ENCODE measurements at regions not wholly inside any gene's neighbourhood (a gene's known extent, or its start where the extent isn't known, plus 50 kb on each side); places are given as distances from the start of the nearest gene placed in this dataset.

DNA sequence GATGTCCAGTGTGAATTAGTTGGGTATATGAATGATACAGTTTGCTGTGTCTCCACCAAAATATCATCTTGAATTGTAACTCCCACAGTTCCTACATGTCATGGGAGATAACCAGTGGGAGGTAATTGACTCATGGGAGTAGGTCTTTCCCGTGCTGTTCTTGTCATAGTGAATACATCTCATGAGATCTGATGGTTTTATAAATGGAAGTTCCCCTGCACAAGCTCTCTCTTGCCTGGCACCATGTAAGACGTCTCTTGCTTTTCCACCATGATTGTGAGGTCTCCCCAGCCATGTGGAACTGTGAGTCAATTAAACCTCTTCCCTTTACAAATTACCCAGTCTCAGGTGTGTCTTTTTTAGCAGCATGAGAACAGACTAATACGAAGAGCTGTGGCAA, 223.0 kb downstream of the AJAP1 start:
- Histone ChIP-seq H3K4ac (ENCODE audit: low read length) (no peak overlapping the region), H3K27me3 (ENCODE audit: control insufficient read depth in 3 of 3, insufficient read depth in 3 of 3, low read depth in 1 of 3, low read length in 3 of 3) (no peaks in the 10 kb centered on the region), H4K91ac (ENCODE audit: low read depth, low read length, poor library complexity) (no peak overlapping the region), H3K14ac (ENCODE audit: low read length) (no peak overlapping the region), H3K4me1 (ENCODE audit: control insufficient read depth in 2 of 2, insufficient read depth in 1 of 2, low read depth in 1 of 2, low read length in 2 of 2) (peaks cover 0 to 2% of the 10 kb centered on the region in 2 donors), H2AK5ac (ENCODE audit: low read depth, low read length) (no peak overlapping the region), H3K4me3 (ENCODE audit: low read length in 2 of 2) (no peak overlapping the region), H3K4me2 (ENCODE audit: insufficient read depth, low read length, poor library complexity, severe bottlenecking) (no peak overlapping the region), H2BK120ac (ENCODE audit: low read depth, low read length) (no peak overlapping the region), H3K9ac (ENCODE audit: low read depth, low read length, poor library complexity) (no peak overlapping the region), H3K27ac (replicated peaks; ENCODE audit: low read length) (no peak overlapping the region), H2BK12ac (ENCODE audit: low read length) (no peak overlapping the region), H2BK15ac (ENCODE audit: low read length) (no peak overlapping the region), H2AFZ (ENCODE audit: low read length) (no peak overlapping the region), H2BK5ac (ENCODE audit: low read length) (no peak overlapping the region), H4K8ac (ENCODE audit: low read depth, low read length) (no peak overlapping the region), H3K23ac (ENCODE audit: low read depth, low read length, poor library complexity) (no peak overlapping the region), H3K18ac (ENCODE audit: low read length) (no peak overlapping the region), H3K79me1 (ENCODE audit: low read depth, low read length) (no peaks in the 10 kb centered on the region), H3K36me3 (replicated peaks in 1 of 2; ENCODE audit: control insufficient read depth in 2 of 2, insufficient read depth in 2 of 2, low read length in 2 of 2) (no peaks in the 10 kb centered on the region), H3K9me3 (replicated peaks in 1 of 2; ENCODE audit: control insufficient read depth in 2 of 2, insufficient read depth in 1 of 2, low read depth in 1 of 2, low read length in 2 of 2) (no peaks in the 10 kb centered on the region)
- DNase-seq (ENCODE audit: low spot score): no peak
- no CpG with 5 or more reads among the region's 3 CpGs for WGBS, 2 donors (ENCODE audit: extremely low coverage in 2 of 2, insufficient read length in 2 of 2, insufficient replicate concordance in 1 of 2)

DNA sequence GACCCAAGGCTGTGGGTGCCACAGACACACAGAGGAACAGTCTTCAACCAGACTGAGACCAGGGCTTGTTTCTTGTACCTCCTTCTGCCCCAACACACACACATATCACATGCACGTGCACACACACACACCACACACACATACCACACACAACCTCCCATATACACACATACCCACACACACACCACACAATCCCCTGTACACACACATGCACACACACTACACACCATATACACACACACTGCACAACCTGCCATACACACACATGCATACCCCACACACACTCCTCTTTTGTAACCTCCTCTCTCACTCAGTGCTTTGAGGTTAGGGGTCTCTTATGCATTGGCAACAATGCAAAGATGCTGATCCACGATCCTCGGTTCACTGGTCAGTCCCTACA, 217.0 kb downstream of the AJAP1 start:
- Histone ChIP-seq H3K27me3 (ENCODE audit: control insufficient read depth in 3 of 3, insufficient read depth in 3 of 3, low read depth in 1 of 3, low read length in 3 of 3) (no peaks in the 10 kb centered on the region), H3K4me3 (ENCODE audit: low read length in 2 of 2) (peak overlapping the region in 1 of 2 donors; percentile 11), H3K18ac (ENCODE audit: low read length) (no peak overlapping the region), H3K9me3 (replicated peaks in 1 of 2; ENCODE audit: control insufficient read depth in 2 of 2, insufficient read depth in 1 of 2, low read depth in 1 of 2, low read length in 2 of 2) (peaks cover 0 to 3% of the 10 kb centered on the region in 2 donors), H4K8ac (ENCODE audit: low read depth, low read length) (no peak overlapping the region), H2BK120ac (ENCODE audit: low read depth, low read length) (no peak overlapping the region), H3K36me3 (replicated peaks in 1 of 2; ENCODE audit: control insufficient read depth in 2 of 2, insufficient read depth in 2 of 2, low read length in 2 of 2) (no peaks in the 10 kb centered on the region), H3K4me2 (ENCODE audit: insufficient read depth, low read length, poor library complexity, severe bottlenecking) (no peak overlapping the region), H2AK5ac (ENCODE audit: low read depth, low read length) (no peak overlapping the region), H2AFZ (ENCODE audit: low read length) (no peak overlapping the region), H3K4me1 (ENCODE audit: control insufficient read depth in 2 of 2, insufficient read depth in 1 of 2, low read depth in 1 of 2, low read length in 2 of 2) (no peaks in the 10 kb centered on the region), H3K4ac (ENCODE audit: low read length) (no peak overlapping the region), H2BK12ac (ENCODE audit: low read length) (no peak overlapping the region), H3K27ac (replicated peaks; ENCODE audit: low read length) (no peak overlapping the region), H2BK5ac (ENCODE audit: low read length) (no peak overlapping the region), H2BK15ac (ENCODE audit: low read length) (no peak overlapping the region), H3K14ac (ENCODE audit: low read length) (no peak overlapping the region), H4K91ac (ENCODE audit: low read depth, low read length, poor library complexity) (no peak overlapping the region), H3K23ac (ENCODE audit: low read depth, low read length, poor library complexity) (no peak overlapping the region), H3K79me1 (ENCODE audit: low read depth, low read length) (no peaks in the 10 kb centered on the region), H3K9ac (ENCODE audit: low read depth, low read length, poor library complexity) (no peak overlapping the region)
- no CpG with 5 or more reads among the region's 3 CpGs for WGBS, 2 donors (ENCODE audit: extremely low coverage in 2 of 2, insufficient read length in 2 of 2, insufficient replicate concordance in 1 of 2)
- no peak for DNase-seq (ENCODE audit: low spot score)

DNA sequence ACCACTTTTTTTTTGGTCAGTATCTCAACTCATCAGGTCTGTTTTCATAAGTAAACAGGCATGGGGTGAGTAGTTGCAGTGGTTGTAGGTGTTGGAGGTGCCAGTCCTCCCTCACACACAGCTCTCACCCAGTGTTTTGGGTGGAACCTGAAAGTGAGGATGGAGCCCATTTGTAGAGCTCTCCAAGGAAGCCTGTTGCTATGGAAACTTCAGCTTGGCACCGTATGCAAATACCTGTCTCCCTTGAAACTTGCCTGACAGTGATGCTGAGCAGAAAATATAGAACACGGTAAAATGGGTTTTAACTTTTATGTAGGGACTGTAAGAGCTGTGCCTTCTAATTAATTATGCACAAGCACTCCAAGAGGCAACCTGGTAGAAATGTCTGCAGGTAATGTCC, 214.1 kb downstream of the AJAP1 start:
- no peak overlapping the region for H2BK12ac ChIP-seq (ENCODE audit: low read length)
- H3K4me1 ChIP-seq (ENCODE audit: control insufficient read depth in 2 of 2, insufficient read depth in 1 of 2, low read depth in 1 of 2, low read length in 2 of 2): no peaks in the 10 kb centered on the region
- no peak overlapping the region for H2BK120ac ChIP-seq (ENCODE audit: low read depth, low read length)
- WGBS, 2 donors (ENCODE audit: extremely low coverage in 2 of 2, insufficient read length in 2 of 2, insufficient replicate concordance in 1 of 2): no CpG with 5 or more reads among the region's 2 CpGs
- H4K91ac ChIP-seq (ENCODE audit: low read depth, low read length, poor library complexity): no peak overlapping the region
- no peak overlapping the region for H3K18ac ChIP-seq (ENCODE audit: low read length)
- no peak for DNase-seq (ENCODE audit: low spot score)
- no peak overlapping the region for H3K4me2 ChIP-seq (ENCODE audit: insufficient read depth, low read length, poor library complexity, severe bottlenecking)
- peaks cover 0 to 3% of the 10 kb centered on the region in 2 donors for H3K9me3 ChIP-seq (replicated peaks in 1 of 2; ENCODE audit: control insufficient read depth in 2 of 2, insufficient read depth in 1 of 2, low read depth in 1 of 2, low read length in 2 of 2)
- no peaks in the 10 kb centered on the region for H3K27me3 ChIP-seq (ENCODE audit: control insufficient read depth in 3 of 3, insufficient read depth in 3 of 3, low read depth in 1 of 3, low read length in 3 of 3)
- no peak overlapping the region for H4K8ac ChIP-seq (ENCODE audit: low read depth, low read length)
- H2AFZ ChIP-seq (ENCODE audit: low read length): no peak overlapping the region
- H3K9ac ChIP-seq (ENCODE audit: low read depth, low read length, poor library complexity): no peak overlapping the region
- no peak overlapping the region for H3K23ac ChIP-seq (ENCODE audit: low read depth, low read length, poor library complexity)
- H2BK15ac ChIP-seq (ENCODE audit: low read length): no peak overlapping the region
- H2AK5ac ChIP-seq (ENCODE audit: low read depth, low read length): no peak overlapping the region
- no peaks in the 10 kb centered on the region for H3K79me1 ChIP-seq (ENCODE audit: low read depth, low read length)
- no peak overlapping the region for H3K14ac ChIP-seq (ENCODE audit: low read length)
- H3K27ac ChIP-seq (replicated peaks; ENCODE audit: low read length): no peak overlapping the region
- H3K4me3 ChIP-seq (ENCODE audit: low read length in 2 of 2): no peak overlapping the region
- H3K36me3 ChIP-seq (replicated peaks in 1 of 2; ENCODE audit: control insufficient read depth in 2 of 2, insufficient read depth in 2 of 2, low read length in 2 of 2): no peaks in the 10 kb centered on the region
- no peak overlapping the region for H2BK5ac ChIP-seq (ENCODE audit: low read length)
- H3K4ac ChIP-seq (ENCODE audit: low read length): no peak overlapping the region

GRCh38 chr1:4856396-4856795, 202.0 kb downstream of the AJAP1 start:
- Histone ChIP-seq H3K4me3 (ENCODE audit: low read length in 2 of 2) (no peak overlapping the region), H3K27ac (replicated peaks; ENCODE audit: low read length) (no peak overlapping the region), H3K4me1 (ENCODE audit: control insufficient read depth in 2 of 2, insufficient read depth in 1 of 2, low read depth in 1 of 2, low read length in 2 of 2) (no peaks in the 10 kb centered on the region), H3K23ac (ENCODE audit: low read depth, low read length, poor library complexity) (no peak overlapping the region), H3K4ac (ENCODE audit: low read length) (no peak overlapping the region), H2AK5ac (ENCODE audit: low read depth, low read length) (no peak overlapping the region), H3K9ac (ENCODE audit: low read depth, low read length, poor library complexity) (no peak overlapping the region), H3K4me2 (ENCODE audit: insufficient read depth, low read length, poor library complexity, severe bottlenecking) (no peak overlapping the region), H2BK5ac (ENCODE audit: low read length) (no peak overlapping the region), H2BK15ac (ENCODE audit: low read length) (no peak overlapping the region), H3K18ac (ENCODE audit: low read length) (no peak overlapping the region), H3K9me3 (replicated peaks in 1 of 2; ENCODE audit: control insufficient read depth in 2 of 2, insufficient read depth in 1 of 2, low read depth in 1 of 2, low read length in 2 of 2) (peaks cover 0 to 3% of the 10 kb centered on the region in 2 donors), H2BK120ac (ENCODE audit: low read depth, low read length) (no peak overlapping the region), H2BK12ac (ENCODE audit: low read length) (no peak overlapping the region), H3K36me3 (replicated peaks in 1 of 2; ENCODE audit: control insufficient read depth in 2 of 2, insufficient read depth in 2 of 2, low read length in 2 of 2) (no peaks in the 10 kb centered on the region), H4K91ac (ENCODE audit: low read depth, low read length, poor library complexity) (no peak overlapping the region), H3K27me3 (ENCODE audit: control insufficient read depth in 3 of 3, insufficient read depth in 3 of 3, low read depth in 1 of 3, low read length in 3 of 3) (no peaks in the 10 kb centered on the region), H3K79me1 (ENCODE audit: low read depth, low read length) (no peaks in the 10 kb centered on the region), H4K8ac (ENCODE audit: low read depth, low read length) (no peak overlapping the region), H2AFZ (ENCODE audit: low read length) (no peak overlapping the region), H3K14ac (ENCODE audit: low read length) (no peak overlapping the region)
- DNase-seq (ENCODE audit: low spot score): no peak
- WGBS, 2 donors (ENCODE audit: extremely low coverage in 2 of 2, insufficient read length in 2 of 2, insufficient replicate concordance in 1 of 2): no CpG with 5 or more reads among the region's 3 CpGs
